ENCODE measurements at regions not wholly inside any gene's neighbourhood (a gene's known extent, or its start where the extent isn't known, plus 50 kb on each side); places are given as distances from the start of the nearest gene placed in this dataset.

- Histone ChIP-seq H3K27ac (no peak overlapping the region), H3K9me3 (ENCODE audit: severe bottlenecking) (no peaks in the 10 kb centered on the region), H3K27me3 (ENCODE audit: insufficient read depth, low read depth, severe bottlenecking) (no peaks in the 10 kb centered on the region), H3K36me3 (no peaks in the 10 kb centered on the region), H3K4me3 (ENCODE audit: low read depth, low read length) (no peak overlapping the region)
- TF ChIP-seq, protein P1, sequence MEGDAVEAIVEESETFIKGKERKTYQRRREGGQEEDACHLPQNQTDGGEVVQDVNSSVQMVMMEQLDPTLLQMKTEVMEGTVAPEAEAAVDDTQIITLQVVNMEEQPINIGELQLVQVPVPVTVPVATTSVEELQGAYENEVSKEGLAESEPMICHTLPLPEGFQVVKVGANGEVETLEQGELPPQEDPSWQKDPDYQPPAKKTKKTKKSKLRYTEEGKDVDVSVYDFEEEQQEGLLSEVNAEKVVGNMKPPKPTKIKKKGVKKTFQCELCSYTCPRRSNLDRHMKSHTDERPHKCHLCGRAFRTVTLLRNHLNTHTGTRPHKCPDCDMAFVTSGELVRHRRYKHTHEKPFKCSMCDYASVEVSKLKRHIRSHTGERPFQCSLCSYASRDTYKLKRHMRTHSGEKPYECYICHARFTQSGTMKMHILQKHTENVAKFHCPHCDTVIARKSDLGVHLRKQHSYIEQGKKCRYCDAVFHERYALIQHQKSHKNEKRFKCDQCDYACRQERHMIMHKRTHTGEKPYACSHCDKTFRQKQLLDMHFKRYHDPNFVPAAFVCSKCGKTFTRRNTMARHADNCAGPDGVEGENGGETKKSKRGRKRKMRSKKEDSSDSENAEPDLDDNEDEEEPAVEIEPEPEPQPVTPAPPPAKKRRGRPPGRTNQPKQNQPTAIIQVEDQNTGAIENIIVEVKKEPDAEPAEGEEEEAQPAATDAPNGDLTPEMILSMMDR (IDR thresholded peaks at IDR 0.05; ENCODE audit: low read depth, low read length): peak; percentile 48
- no peak for DNase-seq
Observed at GRCh38 chr3:154552338-154552737, 122.3 kb upstream of the GPR149 start.

DNA sequence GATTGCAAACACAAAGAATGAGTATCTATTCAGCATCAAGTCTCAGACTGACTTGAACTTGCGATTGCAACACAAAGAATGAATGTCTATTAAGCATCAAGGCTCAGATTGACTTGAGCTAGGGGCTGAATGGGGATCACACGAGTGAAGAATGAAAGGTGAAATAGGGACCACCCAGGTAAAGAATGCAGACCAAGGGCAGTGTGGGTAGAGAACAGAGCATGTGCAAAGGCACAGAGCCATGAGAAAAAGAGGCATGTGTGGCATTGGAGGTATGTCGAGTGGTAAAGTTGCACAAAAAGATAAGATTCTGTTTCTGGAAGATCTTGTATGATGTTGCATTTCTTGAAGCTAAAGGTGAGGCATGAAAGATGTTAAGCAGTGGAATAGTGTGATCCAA, 119.4 kb upstream of the GPR149 start:
- no peak overlapping the region for H3K27ac ChIP-seq
- no peak for DNase-seq

GRCh38 chr3:154548341-154548740, 118.4 kb upstream of the GPR149 start:
- Histone ChIP-seq H3K9me3 (ENCODE audit: severe bottlenecking) (no peaks in the 10 kb centered on the region), H3K36me3 (no peaks in the 10 kb centered on the region), H3K4me3 (ENCODE audit: low read depth, low read length) (no peak overlapping the region), H3K27ac (no peak overlapping the region), H3K27me3 (ENCODE audit: insufficient read depth, low read depth, severe bottlenecking) (no peaks in the 10 kb centered on the region)
- TF ChIP-seq, protein P1 (IDR thresholded peaks at IDR 0.05; ENCODE audit: low read depth, low read length): no peak
- DNase-seq: no peak

More for the DNA sequence above, 119.4 kb upstream of the GPR149 start:
- H3K4me3 ChIP-seq (ENCODE audit: low read depth, low read length): no peak overlapping the region
- no peaks in the 10 kb centered on the region for H3K36me3 ChIP-seq
- no peaks in the 10 kb centered on the region for H3K27me3 ChIP-seq (ENCODE audit: insufficient read depth, low read depth, severe bottlenecking)
- TF ChIP-seq, protein P1 (IDR thresholded peaks at IDR 0.05; ENCODE audit: low read depth, low read length): no peak
- no peaks in the 10 kb centered on the region for H3K9me3 ChIP-seq (ENCODE audit: severe bottlenecking)

- Histone ChIP-seq H3K27ac (no peak overlapping the region), H3K4me3 (ENCODE audit: low read depth, low read length) (no peak overlapping the region), H3K36me3 (no peaks in the 10 kb centered on the region), H3K27me3 (ENCODE audit: insufficient read depth, low read depth, severe bottlenecking) (no peaks in the 10 kb centered on the region), H3K9me3 (ENCODE audit: severe bottlenecking) (no peaks in the 10 kb centered on the region)
- TF ChIP-seq, protein P1 (IDR thresholded peaks at IDR 0.05; ENCODE audit: low read depth, low read length): no peak
- no peak for DNase-seq
Observed at GRCh38 chr3:154542837-154543236, 112.8 kb upstream of the GPR149 start.

DNA sequence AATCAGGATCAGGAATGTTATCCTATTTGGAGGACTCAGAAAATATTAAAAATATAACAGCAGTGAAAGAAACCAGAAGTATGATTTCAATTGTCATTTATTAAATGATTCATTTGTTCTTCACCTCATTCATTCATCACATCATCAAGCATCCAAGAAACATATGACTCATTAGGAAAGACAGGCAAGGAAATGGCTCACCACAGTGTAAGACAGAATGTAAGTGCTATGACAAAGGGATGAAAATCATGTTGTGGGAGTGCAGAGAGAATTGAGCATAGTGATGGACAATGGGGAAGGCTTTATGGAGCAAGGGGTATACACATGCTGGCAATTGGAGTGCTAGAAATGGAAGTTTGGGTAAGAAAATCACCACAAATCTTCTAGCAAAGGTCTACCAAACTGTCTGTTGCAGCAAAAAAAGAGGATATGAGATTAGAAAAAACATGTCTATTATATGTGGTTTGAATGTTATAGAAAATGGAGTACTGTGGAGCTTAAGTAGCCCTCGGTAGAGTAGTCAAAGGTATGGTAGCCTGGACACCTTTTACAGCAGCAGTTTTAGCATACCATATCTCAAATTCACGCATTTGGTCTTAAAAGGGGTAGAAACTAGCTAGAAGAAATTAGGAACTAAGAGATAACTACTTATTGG, 111.1 kb upstream of the GPR149 start:
- TF ChIP-seq, protein P1 (IDR thresholded peaks at IDR 0.05; ENCODE audit: low read depth, low read length): no peak
- Histone ChIP-seq H3K27me3 (ENCODE audit: insufficient read depth, low read depth, severe bottlenecking) (no peaks in the 10 kb centered on the region), H3K36me3 (no peaks in the 10 kb centered on the region), H3K9me3 (ENCODE audit: severe bottlenecking) (no peaks in the 10 kb centered on the region), H3K4me3 (ENCODE audit: low read depth, low read length) (no peak overlapping the region), H3K27ac (no peak overlapping the region)
- no peak for DNase-seq
